DND-41 (cell line): ENCODE measurements at regions not wholly inside any gene's neighbourhood (a gene's known extent, or its start where the extent isn't known, plus 50 kb on each side); places are given as distances from the start of the nearest gene placed in this dataset.

ENCODE experiments used
- ATAC-seq: fragments of 200-7000 bp; cut with Tn5 transposase; 3 replicates; pipeline ENCODE4 v1.9.1; 2021; ENCODE audit warnings: low read depth; ENCODE audit not compliant: insufficient read depth
- DNase-seq: peaks from one replicate; pipeline ENCODE4 v3.0.0-alpha.2; 2020
- H2AFZ ChIP-seq: 2 replicates; pipeline ENCODE4 v1.6.0; 2012; ENCODE audit warnings: low read depth, low read length
- H3K27ac ChIP-seq: 2 replicates; pipeline ENCODE4 v1.5.1; 2012; ENCODE audit warnings: low read length, inconsistent platforms
- H3K27me3 ChIP-seq: fragments of 200-600 bp; sonication (generic); 2 replicates; pipeline ENCODE4 v1.6.0; 2012; ENCODE audit warnings: low read length, mild to moderate bottlenecking, inconsistent platforms; ENCODE audit not compliant: insufficient read depth, poor library complexity
- H3K36me3 ChIP-seq: 2 replicates; pipeline ENCODE4 v1.5.1; 2012; ENCODE audit warnings: low read length, inconsistent platforms; ENCODE audit not compliant: insufficient read depth
- H3K4me1 ChIP-seq: 2 replicates; pipeline ENCODE4 v1.5.1; 2012; ENCODE audit warnings: mild to moderate bottlenecking, low read length; ENCODE audit not compliant: insufficient read depth
- H3K4me2 ChIP-seq: 2 replicates; pipeline ENCODE4 v1.6.0; 2012; ENCODE audit warnings: mild to moderate bottlenecking, moderate library complexity, low read length, inconsistent platforms; ENCODE audit not compliant: insufficient read depth
- H3K4me3 ChIP-seq, 2 experiments: fragments of 200-600 bp in 1 of 2; shearing (Covaris generic) in 1 of 2; 2 replicates each; pipeline ENCODE4 v1.5.1; 2012 to 2016; ENCODE audit warnings: inconsistent platforms in 2 of 2, low read length in 2 of 2, mild to moderate bottlenecking in 2 of 2, low read depth in 1 of 2, moderate library complexity in 1 of 2
- H3K79me2 ChIP-seq: 2 replicates; pipeline ENCODE4 v1.6.0; 2012; ENCODE audit warnings: low read length, inconsistent platforms; ENCODE audit not compliant: insufficient read depth
- H3K9ac ChIP-seq: 2 replicates; pipeline ENCODE4 v1.6.0; 2012; ENCODE audit warnings: low read depth, mild to moderate bottlenecking, inconsistent platforms, low read length, moderate library complexity
- H3K9me3 ChIP-seq: 2 replicates; pipeline ENCODE4 v1.5.1; 2012; ENCODE audit warnings: low read length, moderate library complexity, mild to moderate bottlenecking, inconsistent platforms; ENCODE audit not compliant: insufficient read depth, severe bottlenecking
- H4K20me1 ChIP-seq: 2 replicates; pipeline ENCODE4 v1.6.0; 2012; ENCODE audit warnings: low read length; ENCODE audit not compliant: insufficient read depth
- CTCF ChIP-seq: IDR thresholded peaks from 2 replicates; pipeline ENCODE4 v1.5.1; 2012; ENCODE audit warnings: borderline replicate concordance, low read length, moderate library complexity, mild to moderate bottlenecking; ENCODE audit not compliant: poor library complexity, severe bottlenecking; ENCODE audit errors: extremely low read depth
- EZH2 ChIP-seq: IDR thresholded peaks from 3 replicates; pipeline ENCODE4 v1.6.1; 2012; ENCODE audit warnings: borderline replicate concordance, low read depth, mild to moderate bottlenecking, moderate library complexity, low read length, inconsistent platforms; ENCODE audit not compliant: severe bottlenecking

- Histone ChIP-seq H3K36me3 (no peaks in the 10 kb centered on the region), H3K27me3 (no peaks in the 10 kb centered on the region), H3K9ac (no peak overlapping the region), H3K27ac (peak overlapping the region; percentile 22; the same call in 1 of the 2 replicates), H4K20me1 (no peaks in the 10 kb centered on the region), H2AFZ (no peak overlapping the region), H3K79me2 (no peaks in the 10 kb centered on the region), H3K9me3 (no peaks in the 10 kb centered on the region), H3K4me2 (no peak overlapping the region), H3K4me1 (peaks cover 11% of the 10 kb centered on the region), H3K4me3 (no peak overlapping the region)
- ATAC-seq (no peak), DNase-seq (no peak)
- TF ChIP-seq EZH2 (no peak), CTCF (no peak)
Observed at GRCh38 chr2:8394569-8395359, 287.1 kb upstream of the ID2 start.

GRCh38 chr2:8395718-8396117, 286.1 kb upstream of the ID2 start:
- TF ChIP-seq CTCF = no peak
- no peak for TF ChIP-seq EZH2
- H3K4me3 ChIP-seq = no peak overlapping the region
- no peaks in the 10 kb centered on the region for H4K20me1 ChIP-seq
- H3K79me2 ChIP-seq = no peaks in the 10 kb centered on the region
- no peak overlapping the region for H3K4me2 ChIP-seq
- no peak overlapping the region for H3K27ac ChIP-seq
- H3K4me1 ChIP-seq = peaks cover 11% of the 10 kb centered on the region
- H3K27me3 ChIP-seq = no peaks in the 10 kb centered on the region
- DNase-seq (no peak), ATAC-seq (no peak)
- no peak overlapping the region for H3K9ac ChIP-seq
- H3K36me3 ChIP-seq = no peaks in the 10 kb centered on the region
- no peaks in the 10 kb centered on the region for H3K9me3 ChIP-seq
- H2AFZ ChIP-seq = no peak overlapping the region

DNA sequence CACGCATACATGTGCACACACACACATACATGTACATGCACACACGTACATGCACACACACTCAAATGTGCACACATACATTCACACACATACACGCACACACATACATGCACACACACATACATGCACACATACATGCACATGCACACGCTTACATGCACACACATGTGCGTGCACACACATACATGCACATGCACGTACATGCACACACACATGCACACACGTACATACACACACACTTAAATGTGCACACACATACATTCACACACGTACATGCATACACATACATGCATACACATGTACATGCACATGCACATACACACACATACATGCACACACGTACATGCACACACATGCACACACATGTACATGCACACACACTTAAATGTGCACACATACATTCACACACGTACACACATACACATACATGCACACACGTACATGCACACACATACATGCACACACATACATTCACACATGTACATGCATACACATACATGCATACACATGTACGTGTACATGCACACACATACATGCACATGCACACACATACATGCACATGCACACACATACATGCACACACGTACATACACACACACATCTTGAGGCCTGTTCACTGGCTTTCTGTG, 283.7 kb upstream of the ID2 start:
- ATAC-seq (no peak), DNase-seq (no peak)
- H3K4me3 ChIP-seq = no peak overlapping the region
- H3K27ac ChIP-seq = no peak overlapping the region
- no peak overlapping the region for H2AFZ ChIP-seq
- no peak overlapping the region for H3K9ac ChIP-seq
- TF ChIP-seq CTCF (no peak), EZH2 (no peak)
- H4K20me1 ChIP-seq = no peaks in the 10 kb centered on the region
- H3K36me3 ChIP-seq = no peaks in the 10 kb centered on the region
- peaks cover 11% of the 10 kb centered on the region for H3K4me1 ChIP-seq
- H3K27me3 ChIP-seq = no peaks in the 10 kb centered on the region
- H3K4me2 ChIP-seq = no peak overlapping the region
- H3K79me2 ChIP-seq = no peaks in the 10 kb centered on the region
- H3K9me3 ChIP-seq = no peaks in the 10 kb centered on the region
